WTC11 (cell line): ENCODE measurements at regions not wholly inside any gene's neighbourhood (a gene's known extent, or its start where the extent isn't known, plus 50 kb on each side); places are given as distances from the start of the nearest gene placed in this dataset.

Source experiments
- ATAC-seq: fragments of 200-7000 bp; cut with Tn5 transposase; 2 replicates; pipeline ENCODE4 v1.10.0; 2021; ENCODE audit warnings: mild to moderate bottlenecking, moderate library complexity
- CTCF ChIA-PET: fragments of 300-600 bp; sonication (Branson Sonifier 250); formaldehyde crosslinking; loops from one replicate; lab custom pipeline; 2021; ENCODE audit warnings: antibody characterized with exemption; lab: Charles Lee
- POLR2A ChIA-PET: fragments of 350-600 bp; sonication (Branson Sonifier 250); formaldehyde crosslinking; loops from one replicate; lab custom pipeline; 2021; ENCODE audit warnings: antibody characterized with exemption; lab: Charles Lee
- DNase-seq: peaks from one replicate; pipeline ENCODE4 v3.0.0; 2021; ENCODE audit warnings: low spot score
- H3K27ac Mint-ChIP-seq: 2 replicates; pipeline ENCODE4 v1.8.0; 2021; ENCODE audit warnings: mixed read lengths
- H3K27me3 Mint-ChIP-seq: 2 replicates; pipeline ENCODE4 v1.8.0; 2021; ENCODE audit warnings: low read depth, mild to moderate bottlenecking, moderate library complexity, mixed read lengths
- H3K36me3 Mint-ChIP-seq: 2 replicates; pipeline ENCODE4 v1.8.0; 2021; ENCODE audit warnings: mixed read lengths
- H3K4me1 Mint-ChIP-seq: 2 replicates; pipeline ENCODE4 v1.8.0; 2022; ENCODE audit warnings: mixed read lengths
- H3K4me3 Mint-ChIP-seq: 2 replicates; pipeline ENCODE4 v1.8.0; 2021; ENCODE audit warnings: mild to moderate bottlenecking, moderate library complexity, mixed read lengths
- H3K9me3 Mint-ChIP-seq: 2 replicates; pipeline ENCODE4 v1.8.0; 2021; ENCODE audit warnings: mixed read lengths
- ARID4B ChIP-seq: sonication (generic); formaldehyde crosslinking; IDR thresholded peaks from 2 replicates; pipeline ENCODE4 v1.8.0; 2023; ENCODE audit warnings: missing genetic modification reagents, mild to moderate bottlenecking, borderline replicate concordance
- ATF2 ChIP-seq: sonication (generic); formaldehyde crosslinking; IDR thresholded peaks from 2 replicates; pipeline ENCODE4 v1.8.1; 2022; ENCODE audit warnings: low read depth, missing genetic modification reagents, borderline replicate concordance
- ESRRA ChIP-seq: sonication (generic); formaldehyde crosslinking; IDR thresholded peaks from 2 replicates; pipeline ENCODE4 v1.8.1; 2022; ENCODE audit warnings: mild to moderate bottlenecking, missing genetic modification reagents, borderline replicate concordance
- FOXP1 ChIP-seq: sonication (generic); formaldehyde crosslinking; IDR thresholded peaks from 2 replicates; pipeline ENCODE4 v1.8.0; 2022; ENCODE audit warnings: missing genetic modification reagents, mild to moderate bottlenecking, moderate library complexity, borderline replicate concordance
- GTF2I ChIP-seq: fragments of 250-450 bp; sonication (Bioruptor Pico); conservative IDR thresholded peaks from 2 replicates; pipeline ENCODE4 v1.4.0; 2021; ENCODE audit warnings: mild to moderate bottlenecking
- MAX ChIP-seq: sonication (generic); formaldehyde crosslinking; IDR thresholded peaks from 2 replicates; pipeline ENCODE4 v1.8.0; 2022; ENCODE audit warnings: mild to moderate bottlenecking, missing genetic modification reagents
- NFYB ChIP-seq: sonication (generic); formaldehyde crosslinking; conservative IDR thresholded peaks from 2 replicates; pipeline ENCODE4 v1.8.0; 2022; ENCODE audit warnings: low read depth, missing genetic modification reagents
- NR3C1 ChIP-seq: sonication (generic); formaldehyde crosslinking; conservative IDR thresholded peaks from 2 replicates; pipeline ENCODE4 v1.8.1; 2023; ENCODE audit warnings: low read depth, mild to moderate bottlenecking, missing genetic modification reagents
- OVOL2 ChIP-seq: fragments of 250-450 bp; sonication (Bioruptor Pico); IDR thresholded peaks from 2 replicates; pipeline ENCODE4 v1.9.0; 2021; ENCODE audit warnings: mild to moderate bottlenecking, borderline replicate concordance
- USF2 ChIP-seq: sonication (generic); formaldehyde crosslinking; IDR thresholded peaks from 2 replicates; pipeline ENCODE4 v1.8.1; 2023; ENCODE audit warnings: mild to moderate bottlenecking, missing genetic modification reagents, moderate library complexity
- ZNF121 ChIP-seq: sonication (generic); formaldehyde crosslinking; IDR thresholded peaks from 2 replicates; pipeline ENCODE4 v1.8.0; 2023; ENCODE audit warnings: missing genetic modification reagents
- ZNF219 ChIP-seq: sonication (generic); formaldehyde crosslinking; IDR thresholded peaks from 2 replicates; pipeline ENCODE4 v1.8.0; 2023; ENCODE audit warnings: missing genetic modification reagents, mild to moderate bottlenecking, borderline replicate concordance
- ZNF671 ChIP-seq: fragments of 250-450 bp; sonication (Bioruptor Pico); IDR thresholded peaks from 2 replicates; pipeline ENCODE4 v1.8.0; 2021; ENCODE audit warnings: mild to moderate bottlenecking

- ChIA-PET CTCF (no interaction called here), POLR2A (no interaction called here)
These were observed 314.1 kb downstream of the WDR11 start for GRCh38 chr10:121165276-121165675.

GRCh38 chr10:121167534-121168243, 316.5 kb downstream of the WDR11 start:
- CTCF ChIA-PET: interaction anchor here (0.6 kb wide), 1 partner anchor 74 kb away, joined by 4 read pairs; no protein-coding TSS in a partner anchor
- no peak for TF ChIP-seq NFYB (CRISPR knock-in tag)
- no peak for TF ChIP-seq ESRRA
- TF ChIP-seq USF2 (CRISPR knock-in tag): no peak
- TF ChIP-seq GTF2I (CRISPR knock-in tag): no peak
- no peak for TF ChIP-seq ZNF219 (CRISPR knock-in tag)
- no peak for TF ChIP-seq ZNF121 (CRISPR knock-in tag)
- no peak for TF ChIP-seq ZNF671 (CRISPR knock-in tag)
- TF ChIP-seq OVOL2 (CRISPR knock-in tag): no peak
- no peak for TF ChIP-seq FOXP1 (CRISPR knock-in tag)

More at GRCh38 chr10:121165276-121165675, 314.1 kb downstream of the WDR11 start:
- H3K4me3 Mint-ChIP-seq: no peak overlapping the region
- TF ChIP-seq NR3C1 (CRISPR knock-in tag) (no peak), ARID4B (no peak), ATF2 (CRISPR knock-in tag) (no peak)
- H3K4me1 Mint-ChIP-seq: no peaks in the 10 kb centered on the region
- no peaks in the 10 kb centered on the region for H3K36me3 Mint-ChIP-seq
- H3K27me3 Mint-ChIP-seq: no peaks in the 10 kb centered on the region
- no peak for DNase-seq
- H3K27ac Mint-ChIP-seq: no peak overlapping the region
- no peak for ATAC-seq
- H3K9me3 Mint-ChIP-seq: no peaks in the 10 kb centered on the region

GRCh38 chr10:121168545-121169216, 317.5 kb downstream of the WDR11 start:
- ChIA-PET POLR2A (no interaction called here), CTCF (interaction anchor here (0.5 to 1.2 kb wide), 4 partner anchors 19 to 441 kb away, joined by 3 to 4 read pairs (median 4); no protein-coding TSS in a partner anchor)
- Mint-ChIP-seq H3K27ac (no peak overlapping the region), H3K36me3 (no peaks in the 10 kb centered on the region), H3K4me1 (no peaks in the 10 kb centered on the region), H3K9me3 (no peaks in the 10 kb centered on the region), H3K27me3 (no peaks in the 10 kb centered on the region), H3K4me3 (no peak overlapping the region)
- no peak for TF ChIP-seq MAX (CRISPR knock-in tag)
- DNase-seq: peak; percentile 45
- peak; percentile 90 for ATAC-seq

More at GRCh38 chr10:121167534-121168243, 316.5 kb downstream of the WDR11 start:
- Mint-ChIP-seq H3K36me3 (no peaks in the 10 kb centered on the region), H3K4me1 (no peaks in the 10 kb centered on the region), H3K27ac (no peak overlapping the region), H3K4me3 (no peak overlapping the region), H3K27me3 (no peaks in the 10 kb centered on the region), H3K9me3 (no peaks in the 10 kb centered on the region)
- ATAC-seq (no peak), DNase-seq (no peak)
- POLR2A ChIA-PET: interaction anchor here (0.7 kb wide), 1 partner anchor 368 kb away, joined by 4 read pairs; no protein-coding TSS in a partner anchor
